Globus pallidus (tissue), 1 donor: ENCODE measurements at regions not wholly inside any gene's neighbourhood (a gene's known extent, or its start where the extent isn't known, plus 50 kb on each side); places are given as distances from the start of the nearest gene placed in this dataset.
"Not testable (repeated sequence)": the region's sequence is repeated elsewhere in the genome, so short reads cannot be mapped to it uniquely, and the experiment has no call there.

Source experiments
- DNase-seq: peaks from one replicate; pipeline ENCODE4 v3.0.0-alpha.2; 2015; ENCODE audit warnings: low spot score

DNA sequence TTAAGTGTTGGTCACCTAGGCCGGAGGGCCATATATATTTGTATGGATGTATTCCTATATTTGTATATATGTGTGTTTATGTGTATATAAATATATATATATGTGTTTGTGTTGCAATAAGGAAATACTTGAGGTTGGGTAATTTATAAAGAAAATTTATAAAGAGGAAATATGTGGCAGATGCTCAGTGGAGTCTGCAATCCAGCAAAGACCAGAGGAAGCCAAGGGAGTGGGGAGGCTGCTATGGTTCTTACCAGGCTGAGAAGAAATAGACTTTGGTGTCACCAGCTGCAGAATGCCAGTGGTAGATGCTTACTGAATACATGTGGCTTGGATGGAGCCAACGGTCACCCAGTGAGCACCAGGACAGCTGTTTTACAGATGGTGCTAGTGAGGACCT lies 97.4 kb upstream of the ELOVL5 start:
- no peak for DNase-seq

DNA sequence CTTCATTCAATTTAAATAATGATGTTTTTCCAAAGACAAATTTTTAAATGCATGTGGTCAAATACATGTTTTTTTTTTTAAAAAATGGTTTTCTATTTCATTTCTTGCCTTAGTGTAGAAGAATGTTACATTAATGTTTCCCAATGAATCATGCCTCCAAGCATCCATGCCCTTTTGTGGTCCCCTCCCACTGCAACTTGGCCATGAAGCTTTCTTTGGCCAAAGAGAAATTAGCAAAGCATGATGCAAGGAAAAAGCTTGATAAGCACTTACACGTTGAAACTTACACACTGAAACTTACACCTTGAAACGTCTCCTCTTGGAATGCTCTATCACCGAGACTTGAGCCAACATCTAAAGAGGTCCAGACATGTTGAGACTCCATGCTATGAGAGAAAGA lies 93.0 kb upstream of the ELOVL5 start:
- no peak for DNase-seq

DNA sequence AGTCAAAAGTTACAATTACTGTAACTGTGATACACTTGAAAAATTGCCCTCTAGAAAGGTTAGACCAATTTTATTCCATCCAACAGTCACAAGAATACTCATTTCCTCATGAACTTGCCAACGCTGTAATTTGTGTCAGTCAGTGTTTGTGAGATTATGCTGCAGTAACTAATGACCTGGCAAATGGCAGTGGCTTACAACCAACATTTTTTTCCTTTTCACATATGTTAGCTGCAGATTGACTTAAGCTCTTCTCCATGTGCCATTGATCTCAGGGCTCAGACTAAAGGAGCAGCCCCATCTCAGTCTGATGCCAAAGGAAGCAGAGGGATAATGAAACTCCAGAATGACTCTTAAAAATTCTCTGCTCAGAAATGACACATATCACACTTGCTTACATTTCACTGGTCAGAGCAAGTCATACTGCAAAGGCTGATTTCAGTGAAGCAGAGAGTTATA lies 92.3 kb upstream of the ELOVL5 start:
- peak; percentile 20 for DNase-seq

DNA sequence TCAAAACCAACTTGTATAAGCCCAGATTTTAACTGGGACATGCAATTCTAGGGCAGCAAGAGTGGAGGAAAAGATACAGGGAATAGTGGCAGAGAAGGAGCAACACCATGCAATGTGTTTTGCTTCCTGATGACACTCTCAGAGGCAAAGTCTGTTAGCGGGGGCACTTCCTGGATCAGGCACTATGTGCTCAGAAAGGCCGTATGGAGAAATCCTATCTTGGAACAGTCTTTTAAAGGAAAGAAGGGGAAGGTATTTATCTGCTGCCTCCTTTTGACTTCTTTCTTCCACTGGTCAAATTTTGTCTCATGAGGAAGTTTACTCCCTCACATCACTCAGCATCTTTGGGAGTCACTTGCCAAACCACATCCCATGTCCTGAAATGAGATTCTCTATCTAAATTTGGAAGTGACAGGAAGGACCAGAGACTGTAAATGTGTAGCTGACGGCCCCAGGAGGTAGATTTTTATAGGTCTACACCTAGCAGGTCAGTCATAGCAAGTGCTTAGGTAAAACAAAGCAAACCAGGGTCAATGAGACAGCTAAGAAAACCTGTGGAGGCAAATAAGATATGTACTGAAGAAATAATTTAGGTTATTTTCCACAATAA lies 91.7 kb upstream of the ELOVL5 start:
- DNase-seq: peak; percentile 58

DNA sequence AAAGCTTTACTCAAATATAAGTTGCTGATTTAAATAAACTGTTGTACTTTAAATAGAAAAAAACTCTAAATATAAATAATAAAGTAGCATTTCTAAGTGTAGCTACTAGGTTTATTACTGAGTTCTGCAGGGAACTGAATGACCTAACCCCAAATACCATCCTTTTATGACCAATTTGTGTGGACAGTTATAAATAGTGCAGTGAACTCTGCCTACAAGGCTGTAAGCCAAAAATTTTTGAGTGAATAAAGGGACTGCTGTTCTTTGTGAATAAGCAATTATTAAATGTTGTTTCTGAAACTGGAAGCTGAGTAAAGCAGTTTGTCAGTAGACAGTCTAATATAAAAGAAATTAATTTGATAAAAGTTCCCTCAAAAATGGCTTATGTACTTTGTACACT lies 90.8 kb upstream of the ELOVL5 start:
- peak; percentile 90 for DNase-seq

DNA sequence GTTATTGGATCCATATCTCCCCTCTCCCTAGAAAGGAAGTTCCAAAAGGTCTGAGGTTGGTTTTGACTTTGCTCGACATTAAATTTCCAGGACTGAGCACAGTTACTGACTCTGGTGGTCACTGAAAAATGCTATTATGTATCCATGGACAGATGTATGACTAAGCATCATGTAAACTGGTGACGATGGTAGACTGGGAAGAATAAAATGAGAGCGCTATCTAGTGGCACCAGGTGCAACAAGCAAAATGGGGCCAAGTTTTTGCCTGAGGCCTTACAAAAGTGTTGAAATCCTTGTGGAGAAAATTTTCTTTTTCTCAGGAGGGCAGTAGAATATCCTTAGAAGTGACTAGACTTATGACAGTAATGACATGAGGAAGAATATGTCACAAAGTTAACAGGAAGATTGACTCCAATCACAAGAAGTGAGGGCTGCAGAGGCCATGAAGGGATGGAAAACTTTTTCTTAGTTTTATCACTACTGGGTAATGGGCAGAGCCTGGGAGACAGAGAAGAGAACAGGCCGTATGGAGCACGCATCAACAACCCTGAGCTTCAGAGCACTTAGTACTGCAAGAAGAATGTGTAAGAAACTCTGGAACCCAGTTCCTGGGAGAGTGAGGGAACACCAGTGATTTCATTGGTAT lies 88.9 kb upstream of the ELOVL5 start:
- peak; percentile 82 for DNase-seq

DNA sequence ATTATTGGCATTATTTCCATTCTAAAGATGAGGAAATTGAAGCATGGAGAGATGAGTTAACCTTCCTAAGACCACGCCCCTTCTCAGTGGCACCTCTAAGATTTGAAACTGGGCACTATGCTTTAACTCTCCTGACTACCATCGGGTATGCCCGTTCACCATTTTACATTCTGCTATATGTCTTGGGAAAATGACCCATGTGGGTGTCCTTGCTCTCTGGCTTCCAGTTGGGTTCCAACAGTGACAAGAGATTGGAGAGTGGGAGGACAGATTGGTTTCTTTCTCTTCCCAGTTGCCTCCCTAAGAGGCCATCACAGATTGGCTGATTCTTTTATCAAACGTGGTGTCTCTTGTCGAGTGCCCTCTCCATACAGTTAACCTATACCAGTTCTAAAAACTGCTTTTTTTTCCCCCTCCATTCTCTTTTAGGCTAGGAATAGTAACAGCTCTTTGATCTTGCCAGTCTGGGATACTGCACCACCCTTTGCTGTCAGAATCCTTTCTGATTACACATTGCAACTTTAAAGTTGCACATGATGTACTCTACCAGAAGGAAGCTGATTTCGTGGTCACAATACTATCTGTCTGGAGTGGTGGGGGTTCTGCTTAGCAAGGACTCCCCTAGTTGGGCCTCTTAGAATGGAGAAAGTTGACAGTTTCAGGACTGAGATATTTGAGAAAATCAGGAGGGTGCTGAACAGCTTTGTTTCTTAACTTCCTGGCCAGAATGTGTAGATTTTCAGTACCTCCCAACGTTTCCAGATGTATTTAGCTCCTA lies 88.0 kb upstream of the ELOVL5 start:
- no peak for DNase-seq

DNA sequence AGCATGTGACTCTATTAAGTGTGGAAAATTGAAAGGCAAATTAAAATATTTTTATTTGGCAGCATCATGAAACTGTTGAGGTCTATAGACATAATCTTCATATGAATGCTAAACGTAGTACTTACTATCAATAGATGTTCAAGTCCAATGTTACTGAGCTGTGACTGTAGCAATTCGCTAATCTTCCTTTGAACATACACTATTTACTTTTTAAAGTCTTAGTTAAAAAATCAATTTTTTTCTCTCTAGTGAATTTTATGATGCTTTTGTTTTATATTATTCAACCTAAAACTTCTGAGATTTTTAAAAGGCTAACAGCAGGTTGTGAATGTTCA lies 85.2 kb upstream of the ELOVL5 start:
- DNase-seq: no peak

DNA sequence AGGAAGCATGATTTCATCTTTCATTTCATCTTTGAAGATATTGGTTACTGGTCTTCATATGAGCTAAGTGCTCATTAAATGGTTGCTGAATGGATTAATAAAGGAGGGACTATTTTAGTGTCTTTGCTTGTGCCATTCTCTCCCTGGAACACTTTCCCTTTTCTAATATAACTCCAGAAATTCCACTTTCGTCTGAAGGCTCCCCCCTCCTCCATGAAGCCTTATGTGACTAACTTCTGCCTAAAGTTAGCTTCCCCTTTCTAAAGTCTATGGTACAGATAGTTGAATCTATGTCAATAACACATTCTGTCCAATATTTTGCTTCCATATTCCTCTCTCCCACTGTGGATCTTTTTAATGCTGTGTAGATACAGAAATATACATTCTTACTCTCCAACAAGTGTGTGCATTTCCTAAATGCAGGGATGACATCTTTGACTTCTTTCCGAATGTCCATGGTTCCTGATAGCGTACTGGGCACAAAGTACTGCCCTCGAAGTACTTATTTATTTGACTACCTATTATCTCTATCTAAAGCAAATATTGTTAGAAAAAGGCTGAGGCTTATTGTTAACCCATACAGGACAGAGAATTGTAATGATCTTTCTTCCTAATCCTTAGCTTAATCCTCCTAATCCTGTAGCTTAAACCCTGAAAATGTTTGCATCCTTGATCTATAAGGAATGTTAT lies 84.7 kb upstream of the ELOVL5 start:
- no peak for DNase-seq

DNA sequence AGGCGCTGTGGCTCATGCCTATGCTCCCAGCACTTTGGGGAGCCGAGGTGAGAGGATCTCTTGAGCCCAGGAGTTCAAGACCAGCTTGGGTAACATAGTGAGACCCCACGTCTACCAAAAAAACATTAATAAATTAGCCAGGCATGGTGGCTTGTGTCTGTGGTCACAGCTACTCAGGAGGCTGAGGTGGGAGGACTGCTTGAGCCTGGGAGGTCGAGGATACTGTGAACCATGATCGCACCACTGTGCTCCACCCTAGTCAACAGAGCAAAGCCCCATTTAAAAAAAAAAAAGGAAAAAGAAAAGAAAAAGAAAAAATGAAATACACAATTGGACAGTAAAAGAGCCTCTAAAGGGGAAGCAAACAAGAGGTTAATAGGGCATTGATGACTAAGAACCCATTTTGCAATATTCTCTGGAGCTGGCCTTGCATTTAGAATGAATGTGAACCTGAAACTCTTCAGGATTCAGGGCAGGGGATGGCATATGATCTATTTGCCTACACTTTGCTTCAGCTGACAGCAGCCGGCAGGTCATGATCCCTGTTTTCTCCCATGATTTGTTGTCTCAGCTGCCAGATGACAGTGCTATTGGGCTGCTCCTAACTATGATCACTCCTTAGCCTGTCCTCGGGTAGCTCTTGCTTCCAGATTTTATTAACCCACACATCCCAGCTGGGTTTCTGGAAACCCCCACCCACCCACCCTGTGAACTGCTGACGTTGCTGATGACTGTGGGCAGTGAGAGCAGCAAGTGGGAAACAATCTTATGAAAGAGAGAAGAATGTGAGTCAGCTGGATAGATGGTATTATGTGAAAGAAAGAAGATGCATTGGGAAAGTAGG lies 83.8 kb upstream of the ELOVL5 start:
- no peak for DNase-seq

DNA sequence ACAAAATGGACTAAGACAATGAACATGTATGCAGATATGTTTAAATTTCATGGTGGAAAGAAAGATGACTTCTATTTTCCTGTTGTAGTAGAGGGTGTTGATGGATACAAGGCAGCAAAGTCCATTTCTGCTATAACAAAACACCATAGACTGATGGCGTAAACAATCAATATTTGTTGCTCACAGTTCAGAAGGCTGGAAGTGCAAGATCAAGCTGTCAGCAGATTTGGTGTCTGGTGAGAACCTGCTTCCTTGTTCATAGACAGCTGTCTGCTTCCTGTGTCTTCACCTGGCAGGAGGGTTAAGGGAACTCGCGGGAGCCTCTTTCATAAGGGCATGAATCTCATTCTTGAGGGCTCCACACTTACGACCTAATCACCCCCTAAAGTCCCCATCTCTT lies 83.0 kb upstream of the ELOVL5 start:
- no peak for DNase-seq

DNA sequence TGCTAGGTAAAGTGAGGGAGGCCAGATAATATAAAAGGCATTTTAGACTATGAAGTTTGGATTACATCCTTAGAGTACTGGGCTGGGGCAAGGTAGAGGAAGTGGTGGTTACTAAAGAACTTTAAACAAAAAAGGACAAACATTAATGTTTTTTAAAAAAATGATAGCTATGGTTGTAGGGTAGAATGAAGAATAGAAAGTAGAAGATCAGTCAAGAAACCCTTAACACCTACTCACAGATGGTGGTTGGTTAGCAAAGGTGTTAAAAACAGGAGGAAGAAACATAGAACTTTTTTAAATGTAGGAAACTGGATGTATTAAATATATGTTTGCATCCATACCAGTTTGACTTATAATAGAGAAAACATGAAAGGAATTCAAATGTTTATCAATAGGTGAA lies 80.7 kb upstream of the ELOVL5 start:
- DNase-seq: no peak

DNA sequence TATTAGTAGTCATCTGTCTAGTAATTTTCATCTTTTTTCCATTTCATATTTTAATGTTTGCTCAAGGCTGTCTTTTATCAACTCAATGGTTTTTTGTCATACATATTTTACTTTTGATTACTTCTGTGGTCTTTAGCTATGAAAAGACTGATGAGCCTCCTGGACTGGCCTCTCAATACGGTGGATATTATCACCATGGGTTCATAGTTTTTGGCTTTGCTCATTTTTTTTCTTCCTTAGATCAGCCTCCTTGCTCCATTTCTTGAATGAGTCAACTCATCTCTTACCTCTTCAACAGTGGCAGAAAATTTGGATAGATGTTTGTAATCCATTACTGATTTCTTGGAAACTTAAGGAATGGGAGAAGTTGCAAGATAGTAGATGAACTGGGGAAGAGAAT lies 80.1 kb upstream of the ELOVL5 start:
- DNase-seq: no peak

DNA sequence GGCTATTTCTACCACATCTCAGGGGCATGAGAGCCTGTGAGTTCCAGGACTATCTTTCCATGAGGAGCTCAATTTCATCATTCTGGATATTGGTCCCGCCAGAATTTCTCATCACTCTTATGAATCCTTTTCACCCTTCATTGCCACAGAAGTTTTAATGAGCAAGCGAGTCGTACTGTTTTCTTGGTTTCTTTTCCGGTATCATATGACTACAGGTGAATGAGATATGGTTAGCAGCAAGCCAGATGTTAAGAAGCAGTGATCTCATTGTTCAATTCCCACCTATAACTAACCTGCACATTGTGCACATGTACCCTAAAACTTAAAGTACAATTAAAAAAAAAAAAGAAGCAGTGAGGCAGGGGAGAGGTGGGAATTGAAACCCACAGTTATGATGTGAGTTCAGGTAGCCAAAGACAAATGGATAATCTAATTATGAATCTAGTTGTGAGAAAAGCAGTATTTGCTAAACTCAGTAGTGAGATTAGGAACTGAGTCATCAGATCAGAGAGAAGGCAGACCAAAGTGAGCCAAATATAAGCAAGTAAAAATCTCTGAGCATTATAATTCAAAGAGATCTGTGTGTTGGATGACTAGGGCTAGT lies 78.0 kb upstream of the ELOVL5 start:
- DNase-seq: no peak

DNA sequence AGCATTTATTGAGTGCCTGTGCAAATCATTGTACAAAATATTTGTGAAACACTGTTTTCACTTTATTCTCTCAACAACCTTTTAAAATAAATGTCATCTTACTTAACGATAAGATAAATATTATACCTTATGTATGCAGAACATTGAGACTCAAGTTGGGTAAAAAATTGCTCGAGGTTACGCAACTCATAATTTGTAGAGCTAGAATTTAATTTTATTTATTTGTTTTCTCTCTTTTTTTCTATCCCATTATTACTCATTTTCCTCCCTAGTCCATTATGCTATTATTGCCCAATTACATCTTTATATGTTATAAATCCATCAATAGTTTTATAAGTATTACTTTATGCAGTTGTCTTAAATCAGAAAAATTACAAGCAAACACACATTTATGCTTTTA lies 77.4 kb upstream of the ELOVL5 start:
- no peak for DNase-seq

DNA sequence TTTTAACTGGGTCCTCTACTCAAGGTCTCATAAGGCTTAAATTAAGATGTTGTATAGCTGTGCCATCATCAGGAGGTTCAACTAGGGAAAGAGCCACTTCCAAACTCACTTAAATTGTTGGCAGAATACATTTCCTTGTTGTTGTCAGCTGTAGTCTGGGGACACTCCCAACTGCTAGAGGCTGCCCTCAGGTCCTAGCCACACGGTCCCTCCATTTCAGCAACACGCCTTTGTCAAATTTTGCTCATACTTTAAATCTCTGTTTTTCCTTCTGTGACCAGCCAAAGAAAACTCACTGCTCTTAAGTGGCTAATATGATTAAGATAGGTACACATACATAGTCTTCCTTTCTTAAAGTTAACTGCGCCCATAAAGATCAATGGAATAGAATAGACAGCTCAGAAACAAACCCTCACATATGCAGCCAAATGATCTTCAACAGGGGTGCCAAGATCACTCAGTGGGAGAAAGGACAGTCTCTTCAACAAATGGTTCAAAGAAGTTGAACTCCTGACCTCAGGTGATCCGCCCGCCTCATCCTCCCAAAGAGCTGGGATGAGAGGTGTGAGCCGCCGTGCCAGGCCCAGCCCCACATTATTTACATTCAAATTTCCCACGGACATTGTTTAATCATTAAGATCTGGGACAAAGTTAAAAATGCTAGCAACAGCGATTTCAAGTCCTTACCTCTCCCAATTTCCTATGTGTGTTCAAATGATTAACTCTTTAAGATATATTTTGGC lies 76.4 kb upstream of the ELOVL5 start:
- no peak for DNase-seq

DNA sequence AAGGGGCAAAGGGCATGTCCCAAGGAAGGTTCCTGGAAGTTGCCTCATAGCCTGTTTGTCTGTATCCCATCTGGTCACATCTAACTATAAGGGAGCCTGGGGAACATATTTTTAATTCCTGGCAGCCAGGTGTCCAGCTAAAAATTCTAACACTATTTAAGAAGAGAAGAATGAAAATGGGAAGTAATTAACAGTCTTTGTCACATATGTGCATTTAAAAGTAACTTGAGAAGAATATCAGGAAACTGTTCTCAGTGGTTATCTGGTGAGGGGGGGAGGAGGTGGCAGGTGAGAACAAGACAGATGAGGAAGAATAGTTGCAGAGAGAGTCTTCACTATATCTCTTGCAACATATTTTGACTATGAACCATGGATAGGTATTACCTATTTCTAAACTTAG lies 75.5 kb upstream of the ELOVL5 start:
- no peak for DNase-seq

DNA sequence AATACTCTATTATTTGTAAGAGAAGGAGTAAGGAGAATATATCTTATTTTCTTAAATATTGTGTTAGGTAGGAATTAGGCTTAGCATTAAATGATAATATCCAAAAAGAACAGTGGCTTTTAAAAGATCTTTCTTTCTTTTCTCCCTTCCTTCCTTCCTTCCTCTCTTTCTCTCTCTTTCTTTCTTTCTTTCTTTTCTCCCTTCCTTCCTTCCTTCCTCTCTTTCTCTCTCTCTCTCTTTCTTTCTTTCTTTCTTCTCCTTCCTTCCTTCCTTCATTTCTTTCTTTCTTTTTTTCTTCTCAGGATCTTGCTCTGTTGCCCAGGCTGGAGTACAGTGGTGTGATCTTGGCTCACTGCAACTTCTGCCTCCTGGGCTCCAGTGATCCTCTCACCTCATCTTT lies 74.8 kb upstream of the ELOVL5 start:
- DNase-seq: not testable (repeated sequence)

DNA sequence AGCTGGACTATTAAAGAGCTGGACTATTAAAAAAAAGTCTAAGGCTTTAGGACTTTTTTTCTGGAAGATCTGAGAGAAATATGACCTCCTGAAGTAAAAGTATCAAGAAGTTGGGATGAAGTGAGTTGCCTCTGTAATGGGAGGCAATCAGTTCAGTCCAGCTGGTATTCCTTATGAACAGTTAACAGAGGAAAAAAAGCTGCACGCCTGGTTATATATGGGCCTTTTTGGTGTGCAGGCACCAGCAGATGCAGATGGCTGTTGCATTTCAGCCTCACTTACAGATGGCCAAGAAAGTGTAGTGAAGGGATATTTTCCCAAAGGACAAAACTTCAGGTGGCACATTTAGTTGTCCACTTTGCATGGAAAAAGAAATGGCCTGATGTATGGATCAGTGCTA lies 70.3 kb upstream of the ELOVL5 start:
- no peak for DNase-seq

DNA sequence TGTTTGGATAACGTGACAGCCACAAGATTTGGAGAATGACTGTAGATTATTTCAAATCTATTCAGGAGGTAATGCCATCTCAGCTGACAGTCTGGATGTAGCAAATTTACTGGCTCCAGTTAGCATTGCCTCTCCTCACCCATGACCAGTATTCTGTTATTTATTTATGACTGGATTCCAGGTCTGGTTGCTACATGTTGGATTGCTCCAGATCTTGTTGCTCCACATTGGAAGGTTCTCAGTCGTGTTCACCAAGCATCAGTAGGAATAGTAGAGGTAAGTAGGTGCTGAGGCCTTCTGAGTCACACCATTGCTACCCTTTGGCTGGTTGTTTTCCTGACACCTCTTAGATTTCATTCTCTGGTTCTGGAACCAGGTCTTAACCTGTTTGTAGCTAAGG lies 69.5 kb upstream of the ELOVL5 start:
- no peak for DNase-seq

DNA sequence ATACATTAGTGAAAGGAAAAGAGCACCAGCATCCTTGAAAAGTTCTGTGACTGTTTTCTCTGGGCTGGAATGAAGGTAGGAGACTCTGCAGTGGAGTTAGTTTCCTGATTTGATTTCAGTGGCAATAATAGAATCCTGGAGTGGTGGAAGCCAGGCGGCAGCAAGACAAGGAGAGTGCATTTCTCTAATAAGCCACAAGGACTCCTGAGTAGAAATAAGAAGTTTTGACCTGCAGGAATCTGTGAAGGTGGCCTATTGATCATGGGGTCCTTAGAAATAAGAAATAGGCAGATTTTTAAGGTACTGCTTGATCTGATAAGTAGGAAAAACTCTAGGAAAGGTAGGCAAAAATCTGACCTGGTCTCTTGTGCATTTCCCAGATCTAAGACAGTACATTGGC lies 68.4 kb upstream of the ELOVL5 start:
- DNase-seq: no peak
